Hepatocyte (in vitro differentiated cells): ENCODE measurements at regions not wholly inside any gene's neighbourhood (a gene's known extent, or its start where the extent isn't known, plus 50 kb on each side); places are given as distances from the start of the nearest gene placed in this dataset.

Source experiments
- DNase-seq: peaks from one replicate; pipeline ENCODE4 v3.0.0-alpha.2; 2016; ENCODE audit warnings: low spot score
- H2AFZ ChIP-seq: fragments of 200-600 bp; sonication (generic); 2 replicates; pipeline ENCODE4 v1.6.0; 2016; ENCODE audit warnings: antibody characterized with exemption, mild to moderate bottlenecking
- H3K27ac ChIP-seq: fragments of 200-600 bp; sonication (generic); 2 replicates; pipeline ENCODE4 v1.5.1; 2016; ENCODE audit warnings: mild to moderate bottlenecking
- H3K27me3 ChIP-seq: fragments of 200-600 bp; sonication (generic); 2 replicates; pipeline ENCODE4 v1.6.1; 2016
- H3K36me3 ChIP-seq: fragments of 200-600 bp; sonication (generic); replicated peaks from 2 replicates; pipeline ENCODE4 v1.5.1; 2016; ENCODE audit warnings: low read depth; ENCODE audit not compliant: insufficient read depth
- H3K4me1 ChIP-seq: fragments of 200-600 bp; sonication (generic); 2 replicates; pipeline ENCODE4 v1.5.1; 2016; ENCODE audit warnings: mild to moderate bottlenecking, moderate library complexity; ENCODE audit not compliant: insufficient read depth
- H3K4me2 ChIP-seq: fragments of 200-600 bp; sonication (generic); 2 replicates; pipeline ENCODE4 v1.6.0; 2016
- H3K4me3 ChIP-seq: fragments of 200-600 bp; sonication (generic); 2 replicates; pipeline ENCODE4 v1.5.1; 2016; ENCODE audit warnings: mild to moderate bottlenecking
- H3K79me2 ChIP-seq: fragments of 200-600 bp; sonication (generic); 2 replicates; pipeline ENCODE4 v1.6.0; 2017; ENCODE audit warnings: mild to moderate bottlenecking
- H3K9me2 ChIP-seq: fragments of 200-600 bp; sonication (generic); replicated peaks from 2 replicates; pipeline ENCODE4 v1.6.0; 2017; ENCODE audit warnings: mild to moderate bottlenecking; ENCODE audit not compliant: insufficient read depth
- H3K9me3 ChIP-seq: fragments of 200-600 bp; sonication (generic); 2 replicates; pipeline ENCODE4 v1.5.1; 2016; ENCODE audit warnings: low read depth, mild to moderate bottlenecking
- H4K20me1 ChIP-seq: fragments of 200-600 bp; sonication (generic); 2 replicates; pipeline ENCODE4 v1.6.0; 2016; ENCODE audit warnings: mild to moderate bottlenecking; ENCODE audit not compliant: insufficient read depth, poor library complexity, severe bottlenecking
- EZH2 ChIP-seq: fragments of 200-600 bp; sonication (generic); IDR thresholded peaks from 2 replicates; pipeline ENCODE4 v1.6.1; 2016; ENCODE audit warnings: antibody characterized with exemption, mild to moderate bottlenecking, borderline replicate concordance
- EZH2phosphoT487 ChIP-seq: fragments of 200-600 bp; sonication (generic); IDR thresholded peaks from one replicate; pipeline ENCODE4 v1.6.1; 2018; ENCODE audit warnings: antibody characterized with exemption, mild to moderate bottlenecking, low read depth, moderate library complexity; ENCODE audit not compliant: unreplicated experiment, severe bottlenecking
- WGBS: methylation state at CpG from one replicate; pipeline ENCODE4 v1.1.6; 2016; ENCODE audit warnings: low lambda C conversion rate; ENCODE audit errors: missing lambda C conversion rate; 5-methylcytosine and 5-hydroxymethylcytosine counted together
- TF ChIP-seq, protein P1 (sequence below): fragments of 200-600 bp; sonication (generic); IDR thresholded peaks from 2 replicates; pipeline ENCODE4 v1.5.1; 2016; ENCODE audit warnings: antibody characterized with exemption, mild to moderate bottlenecking; ENCODE audit not compliant: poor library complexity

DNA sequence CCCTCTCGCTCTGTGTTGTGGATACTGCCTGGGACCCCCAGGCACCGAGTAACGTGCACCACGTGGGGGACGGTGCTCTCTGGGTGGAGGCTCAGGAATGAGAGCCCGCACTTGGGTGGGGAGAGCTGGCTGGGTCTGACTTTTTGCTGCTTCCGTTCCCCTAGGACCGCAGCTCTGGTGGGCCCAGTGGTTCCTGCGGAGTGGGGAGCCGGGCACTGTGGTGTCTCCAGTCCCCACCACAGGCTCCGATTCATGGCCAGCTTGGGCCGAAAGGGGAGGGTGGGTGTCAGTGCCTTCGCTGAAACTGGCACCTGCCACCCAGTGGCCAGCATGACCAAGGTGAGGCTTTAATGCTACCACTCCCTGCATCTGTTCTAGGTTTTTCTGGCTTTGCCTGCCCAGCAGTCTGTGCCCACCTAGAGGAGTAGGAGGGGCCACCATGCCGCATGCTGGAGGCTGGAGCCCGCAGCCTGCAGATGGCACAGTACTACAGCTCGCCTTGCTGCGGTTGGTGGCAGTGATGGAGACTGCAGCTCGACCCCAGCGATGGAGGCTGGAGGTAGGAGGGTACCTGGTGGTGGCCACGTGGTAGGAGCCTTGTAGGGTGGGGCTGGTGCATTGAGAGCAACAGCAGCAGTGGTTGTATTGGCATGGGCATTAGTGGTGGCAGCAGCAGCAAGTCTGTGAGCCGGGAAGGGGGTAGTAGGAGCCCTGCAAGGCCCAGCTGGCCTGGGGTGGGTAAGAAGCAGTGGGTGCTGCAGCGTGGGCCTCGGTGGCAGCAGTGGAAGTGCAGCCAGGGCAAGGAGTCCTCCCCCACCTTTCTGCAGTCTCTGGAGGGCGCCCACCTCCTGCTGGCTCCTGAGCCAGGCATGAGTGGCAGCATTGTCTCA, 118.8 kb upstream of the VPREB1 start:
- DNase-seq: no peak
- H3K4me3 ChIP-seq: no peak overlapping the region
- 82% methylated on average over 24 of the region's 24 CpGs for WGBS
- H3K36me3 ChIP-seq: no peaks in the 10 kb centered on the region
- H3K9me3 ChIP-seq: no peaks in the 10 kb centered on the region
- peaks cover 7% of the 10 kb centered on the region for H3K27me3 ChIP-seq
- H3K4me1 ChIP-seq: no peaks in the 10 kb centered on the region
- H4K20me1 ChIP-seq: no peaks in the 10 kb centered on the region
- no peaks in the 10 kb centered on the region for H3K9me2 ChIP-seq
- H3K79me2 ChIP-seq: no peaks in the 10 kb centered on the region
- H3K27ac ChIP-seq: no peak overlapping the region
- H2AFZ ChIP-seq: no peak overlapping the region
- no peak overlapping the region for H3K4me2 ChIP-seq
- no peak for TF ChIP-seq EZH2phosphoT487
- TF ChIP-seq, protein P1, sequence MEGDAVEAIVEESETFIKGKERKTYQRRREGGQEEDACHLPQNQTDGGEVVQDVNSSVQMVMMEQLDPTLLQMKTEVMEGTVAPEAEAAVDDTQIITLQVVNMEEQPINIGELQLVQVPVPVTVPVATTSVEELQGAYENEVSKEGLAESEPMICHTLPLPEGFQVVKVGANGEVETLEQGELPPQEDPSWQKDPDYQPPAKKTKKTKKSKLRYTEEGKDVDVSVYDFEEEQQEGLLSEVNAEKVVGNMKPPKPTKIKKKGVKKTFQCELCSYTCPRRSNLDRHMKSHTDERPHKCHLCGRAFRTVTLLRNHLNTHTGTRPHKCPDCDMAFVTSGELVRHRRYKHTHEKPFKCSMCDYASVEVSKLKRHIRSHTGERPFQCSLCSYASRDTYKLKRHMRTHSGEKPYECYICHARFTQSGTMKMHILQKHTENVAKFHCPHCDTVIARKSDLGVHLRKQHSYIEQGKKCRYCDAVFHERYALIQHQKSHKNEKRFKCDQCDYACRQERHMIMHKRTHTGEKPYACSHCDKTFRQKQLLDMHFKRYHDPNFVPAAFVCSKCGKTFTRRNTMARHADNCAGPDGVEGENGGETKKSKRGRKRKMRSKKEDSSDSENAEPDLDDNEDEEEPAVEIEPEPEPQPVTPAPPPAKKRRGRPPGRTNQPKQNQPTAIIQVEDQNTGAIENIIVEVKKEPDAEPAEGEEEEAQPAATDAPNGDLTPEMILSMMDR: no peak
- no peak for TF ChIP-seq EZH2

DNA sequence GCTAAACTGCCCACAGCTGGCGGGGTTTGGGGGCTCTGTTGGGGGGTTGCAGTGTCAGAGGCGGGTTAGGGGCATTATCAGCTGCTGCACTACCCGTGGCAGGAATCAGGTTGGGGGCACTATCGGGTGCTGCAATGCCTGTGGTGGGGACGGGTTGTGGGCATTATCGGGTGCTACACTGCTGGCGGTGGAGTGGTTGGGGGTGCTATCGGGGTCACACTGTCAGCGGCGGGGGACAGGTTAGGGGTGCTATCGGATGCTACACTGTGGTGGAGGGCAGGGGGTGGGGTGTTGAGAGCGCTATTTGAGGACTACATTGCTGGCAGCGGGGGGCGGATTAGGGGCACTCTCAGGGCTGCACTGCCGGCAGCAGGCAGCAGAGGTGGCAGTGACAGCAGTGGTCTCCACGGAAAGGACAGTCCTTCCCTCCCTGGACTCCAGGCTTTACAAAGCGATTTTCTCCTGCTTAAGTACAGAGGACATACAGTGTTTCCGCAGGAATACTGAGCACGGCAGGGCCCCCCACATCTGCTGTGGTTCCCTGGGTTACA, 119.5 kb upstream of the VPREB1 start:
- no peaks in the 10 kb centered on the region for H4K20me1 ChIP-seq

DNA sequence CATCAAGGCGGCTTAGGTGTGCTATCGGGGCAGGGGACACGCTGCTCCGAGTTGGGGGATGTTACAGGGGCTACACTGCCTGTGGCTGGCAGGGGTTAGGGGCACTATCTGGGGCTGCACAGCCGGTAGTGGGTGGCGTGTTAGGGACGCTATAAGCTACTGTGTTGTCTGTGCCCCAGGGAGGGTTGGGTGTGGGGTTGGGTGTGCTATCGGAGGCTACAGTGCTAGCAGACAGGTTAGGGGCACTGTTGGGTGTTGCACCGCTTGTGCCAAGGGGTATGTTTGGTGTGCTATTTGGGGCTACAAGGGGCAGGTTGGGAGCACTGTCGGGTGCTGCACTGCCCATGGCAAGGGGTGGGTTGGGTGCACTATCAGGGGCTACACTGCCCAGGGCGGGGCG, 120.2 kb upstream of the VPREB1 start:
- no peak for TF ChIP-seq EZH2phosphoT487
- no peak for TF ChIP-seq EZH2
- TF ChIP-seq, protein P1: no peak
- no peak overlapping the region for H3K4me3 ChIP-seq
- H3K9me3 ChIP-seq: no peaks in the 10 kb centered on the region
- H3K36me3 ChIP-seq: no peaks in the 10 kb centered on the region
- no peak overlapping the region for H2AFZ ChIP-seq
- H3K4me2 ChIP-seq: no peak overlapping the region
- peaks cover 7% of the 10 kb centered on the region for H3K27me3 ChIP-seq
- no peaks in the 10 kb centered on the region for H3K9me2 ChIP-seq
- no peak overlapping the region for H3K27ac ChIP-seq
- H3K4me1 ChIP-seq: no peaks in the 10 kb centered on the region
- H3K79me2 ChIP-seq: no peaks in the 10 kb centered on the region
- no peaks in the 10 kb centered on the region for H4K20me1 ChIP-seq
- WGBS: 87% methylated on average over 11 of the region's 12 CpGs
- DNase-seq: no peak

More for the DNA sequence above, 119.5 kb upstream of the VPREB1 start:
- Histone ChIP-seq H3K27me3 (peaks cover 7% of the 10 kb centered on the region), H2AFZ (no peak overlapping the region), H3K79me2 (no peaks in the 10 kb centered on the region), H3K27ac (no peak overlapping the region), H3K36me3 (no peaks in the 10 kb centered on the region), H3K9me2 (no peaks in the 10 kb centered on the region), H3K9me3 (no peaks in the 10 kb centered on the region), H3K4me2 (no peak overlapping the region), H3K4me3 (no peak overlapping the region), H3K4me1 (no peaks in the 10 kb centered on the region)
- DNase-seq: no peak
- TF ChIP-seq EZH2phosphoT487 (no peak), EZH2 (no peak)
- TF ChIP-seq, protein P1: no peak
- WGBS: 60% methylated on average over 8 of the region's 19 CpGs
